Inflammatory macrophage treated with lipopolysaccharide for 1 hour (primary cell): ENCODE measurements at regions not wholly inside any gene's neighbourhood (a gene's known extent, or its start where the extent isn't known, plus 50 kb on each side); places are given as distances from the start of the nearest gene placed in this dataset.

Source experiments
- DNase-seq, 2 donors: peaks; one replicate each; pipeline ENCODE4 v3.0.0-alpha.2; 2020 to 2022

GRCh38 chr1:112040891-112041740 is 51.6 kb upstream of the KCND3 start:
- DNase-seq, result no peak

- no peak for DNase-seq
Measured at GRCh38 chr1:112043901-112044300, 54.4 kb upstream of the KCND3 start.

DNA sequence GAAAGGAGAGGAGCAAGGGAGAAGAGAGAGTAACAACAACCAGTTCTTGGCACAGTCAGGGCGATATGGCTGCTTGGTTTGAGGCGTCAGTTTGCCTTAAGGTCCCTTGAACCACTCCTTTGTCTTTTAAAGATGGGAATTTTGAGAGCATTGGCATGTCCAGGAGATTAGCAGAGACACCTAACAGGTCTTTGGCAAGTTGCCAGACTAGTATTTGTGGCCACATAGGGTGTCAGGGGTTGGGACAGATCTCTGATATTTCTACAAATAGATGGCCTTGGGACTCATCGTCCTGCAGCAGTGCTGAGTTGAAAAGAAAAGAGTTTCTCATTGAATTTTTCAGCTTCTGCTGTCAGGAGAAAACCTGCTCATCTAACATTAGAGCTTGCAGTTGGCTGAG is 55.3 kb upstream of the KCND3 start:
- DNase-seq, result no peak

DNA sequence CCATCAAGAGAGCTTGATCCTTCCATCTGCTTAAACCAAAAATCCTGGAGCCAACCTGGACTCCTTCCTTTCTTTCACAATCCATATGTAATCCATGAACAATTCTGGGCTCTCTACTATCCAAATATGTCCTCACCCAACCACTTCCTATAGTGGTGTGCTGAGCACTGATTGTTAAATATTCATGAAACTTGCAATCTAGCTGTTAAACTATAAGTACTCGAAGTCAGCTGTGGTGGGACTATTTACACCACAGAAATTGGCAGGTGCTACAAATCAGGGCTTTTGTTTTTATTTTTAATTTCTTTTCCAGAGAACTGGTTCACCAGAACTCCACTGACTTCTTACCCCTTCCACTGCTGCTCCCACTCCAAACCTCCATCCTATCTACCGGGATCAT is 57.2 kb upstream of the KCND3 start:
- no peak for DNase-seq

- DNase-seq, result no peak
Measured at GRCh38 chr1:112048421-112048820, 59.0 kb upstream of the KCND3 start.

GRCh38 chr1:112054510-112054909 is 65.0 kb upstream of the KCND3 start:
- no peak for DNase-seq

DNA sequence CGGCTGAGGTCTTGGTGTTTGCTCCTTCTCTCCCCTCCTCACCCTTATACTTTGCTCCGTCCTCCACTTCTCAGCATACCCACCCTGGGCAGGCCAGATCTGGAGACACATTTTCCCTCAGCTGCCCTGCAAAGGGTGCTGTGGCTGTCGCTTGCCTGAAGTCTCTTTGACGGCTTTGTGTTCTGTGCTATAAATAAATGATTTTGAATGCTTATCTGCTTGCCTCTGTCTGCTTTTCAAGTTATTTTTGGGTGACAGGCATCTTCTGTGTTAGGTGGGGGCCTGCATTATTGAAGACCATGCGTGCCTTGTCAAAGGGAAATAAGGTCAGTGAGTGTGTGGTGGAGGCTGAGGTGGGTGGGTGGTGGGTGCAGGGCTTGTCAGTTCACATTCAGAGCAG is 66.9 kb upstream of the KCND3 start:
- DNase-seq, result no peak

GRCh38 chr1:112057736-112058135 is 68.3 kb upstream of the KCND3 start:
- DNase-seq, result no peak

DNA sequence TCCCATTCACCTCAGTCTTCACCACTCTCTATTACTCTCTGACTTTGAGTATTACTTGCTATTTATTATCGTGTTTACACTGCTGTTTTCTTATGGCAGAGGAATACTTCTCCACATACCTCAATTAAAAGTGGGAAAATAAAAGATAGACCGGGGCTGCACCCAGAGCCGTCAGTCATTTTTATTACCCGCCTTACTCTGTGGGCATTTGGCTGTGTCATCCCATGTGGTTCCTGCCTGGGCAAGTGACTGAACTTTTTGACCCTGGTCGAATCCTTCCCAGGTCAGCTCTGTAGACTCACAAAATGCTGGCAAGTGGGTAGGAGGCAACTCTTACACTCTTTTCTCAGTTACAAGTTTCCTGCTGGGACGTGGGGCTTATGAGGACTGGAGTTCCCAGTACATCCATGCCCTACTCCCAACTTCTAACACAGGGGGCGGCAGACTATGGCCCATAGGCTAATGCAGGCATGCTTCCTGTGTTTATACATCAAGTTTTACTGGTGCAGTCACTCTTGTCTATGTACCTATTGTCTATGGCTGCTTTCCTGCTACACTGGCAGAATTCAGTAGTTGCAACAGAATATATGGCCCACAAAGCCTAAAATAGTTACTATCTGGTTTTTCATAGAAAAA is 69.5 kb upstream of the KCND3 start:
- no peak for DNase-seq

- DNase-seq, result no peak
Measured at GRCh38 chr1:112059679-112060078, 70.2 kb upstream of the KCND3 start.

- no peak for DNase-seq
Measured at GRCh38 chr1:112060261-112060660, 70.8 kb upstream of the KCND3 start.

GRCh38 chr1:112061056-112061455 is 71.6 kb upstream of the KCND3 start:
- DNase-seq, result no peak

- no peak for DNase-seq
Measured at GRCh38 chr1:112061901-112062320, 72.4 kb upstream of the KCND3 start.

GRCh38 chr1:112063781-112064728 is 74.6 kb upstream of the KCND3 start:
- DNase-seq, result no peak

DNA sequence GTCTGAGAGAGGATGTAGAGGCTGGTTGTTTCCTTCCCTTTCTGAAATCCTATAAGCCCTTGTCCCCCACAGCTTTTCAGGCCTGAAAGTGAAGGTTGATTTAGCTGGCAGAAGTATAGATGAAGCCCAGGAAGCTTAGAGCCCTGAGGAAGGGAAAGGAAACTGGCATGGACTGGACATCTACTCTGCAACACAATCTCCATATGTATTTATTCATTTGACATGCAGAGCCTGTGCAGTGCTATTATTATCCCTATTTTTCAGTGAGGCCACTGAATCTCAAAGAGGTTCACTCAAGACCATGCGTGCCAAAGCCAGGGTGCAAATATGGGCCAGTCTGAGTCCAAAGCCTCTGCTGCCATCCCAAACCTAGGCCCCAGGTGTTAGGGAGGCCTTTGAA is 78.5 kb upstream of the KCND3 start:
- DNase-seq, result no peak

GRCh38 chr1:112070677-112071076 is 81.2 kb upstream of the KCND3 start:
- DNase-seq, result no peak

GRCh38 chr1:112074711-112075110 is 85.2 kb upstream of the KCND3 start:
- no peak for DNase-seq

- DNase-seq, result no peak
Measured at GRCh38 chr1:112075566-112075965, 86.1 kb upstream of the KCND3 start.

DNA sequence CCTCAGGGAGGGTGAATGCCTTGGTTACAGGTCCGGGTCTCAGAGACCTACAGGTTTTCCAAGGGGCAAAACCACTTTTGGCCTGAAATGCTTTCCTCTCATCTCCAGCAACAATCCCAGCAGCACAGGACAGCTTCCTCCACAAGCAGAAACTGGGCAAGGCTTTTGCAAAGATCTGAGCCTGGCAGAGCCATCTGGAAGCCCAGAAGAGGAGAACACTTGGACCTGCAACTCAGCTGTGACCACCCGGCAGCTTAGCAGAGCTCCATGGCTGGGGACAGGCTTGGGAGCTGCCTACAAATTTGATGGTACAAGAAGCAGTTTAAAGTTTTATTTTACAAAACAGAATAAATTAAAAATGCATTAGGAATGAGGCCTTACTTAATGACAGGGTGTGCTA is 90.0 kb upstream of the KCND3 start:
- no peak for DNase-seq

DNA sequence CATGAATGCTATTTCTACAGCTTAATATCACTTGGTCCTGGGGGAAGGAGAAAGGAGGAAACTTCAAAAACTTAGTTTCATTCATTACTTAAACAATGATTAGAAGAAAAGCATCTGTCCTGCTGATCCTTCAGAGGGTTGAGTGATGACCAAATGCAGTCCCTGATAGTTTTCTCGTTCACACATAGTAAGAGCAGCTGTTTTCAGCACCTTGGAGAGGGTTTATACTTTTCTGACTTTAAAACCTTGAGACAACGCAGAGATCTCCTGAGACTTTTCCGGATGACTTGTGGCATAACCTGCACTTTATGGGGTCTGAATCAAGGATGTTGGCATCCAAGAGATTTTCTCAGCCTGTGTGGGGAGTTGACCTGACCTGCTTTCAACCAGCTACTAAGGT is 94.0 kb upstream of the KCND3 start:
- DNase-seq, result no peak

DNA sequence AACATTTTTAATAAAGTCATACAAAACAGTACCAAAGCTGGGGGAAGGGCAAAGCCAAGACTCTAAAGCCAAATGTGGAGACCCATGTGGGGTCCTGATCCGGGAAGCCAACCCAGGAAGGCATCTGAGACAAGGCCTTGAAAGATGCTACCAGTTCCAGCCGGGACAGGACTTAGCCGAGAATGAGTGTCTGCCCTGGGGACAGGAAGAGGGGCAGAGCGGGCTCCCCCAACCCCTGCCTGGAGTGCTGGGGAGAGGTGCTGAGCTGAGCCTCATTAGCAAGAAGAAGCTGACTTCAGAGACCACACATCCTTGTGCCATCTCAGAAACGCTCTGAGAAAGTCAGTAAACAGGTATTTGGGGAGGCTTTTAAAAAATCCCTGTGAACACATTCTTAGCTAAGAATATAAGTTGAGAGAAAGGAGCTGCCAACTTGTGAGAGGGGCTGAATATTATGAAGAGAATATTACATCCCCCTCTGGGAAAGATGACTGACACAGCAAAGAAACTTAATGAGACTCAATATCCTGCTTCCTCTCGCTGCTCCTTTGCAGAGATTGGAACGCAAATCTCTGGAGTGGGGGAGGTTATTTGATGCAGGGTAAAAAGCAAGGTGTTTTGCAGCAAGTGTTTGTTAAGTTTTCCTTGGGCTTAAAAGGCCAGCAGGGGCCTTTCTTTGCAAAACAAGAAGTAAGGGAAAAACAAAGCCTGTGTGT is 103.3 kb upstream of the KCND3 start:
- no peak for DNase-seq

DNA sequence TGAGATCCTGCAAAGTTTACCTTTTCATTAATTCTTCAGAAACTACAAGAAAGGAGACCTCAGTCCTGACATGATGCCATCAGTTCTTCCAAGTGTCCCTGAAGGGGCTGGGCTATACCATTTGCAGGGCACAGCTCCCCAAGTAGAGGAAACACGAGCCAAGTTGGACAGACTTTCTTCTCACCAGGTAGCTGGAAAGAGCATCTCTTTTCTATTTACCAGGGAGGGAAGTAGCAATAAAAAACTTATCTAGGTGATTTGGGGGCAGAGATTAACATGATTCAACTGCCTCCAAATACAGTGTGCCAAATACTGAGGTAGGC is 103.9 kb upstream of the KCND3 start:
- no peak for DNase-seq

DNA sequence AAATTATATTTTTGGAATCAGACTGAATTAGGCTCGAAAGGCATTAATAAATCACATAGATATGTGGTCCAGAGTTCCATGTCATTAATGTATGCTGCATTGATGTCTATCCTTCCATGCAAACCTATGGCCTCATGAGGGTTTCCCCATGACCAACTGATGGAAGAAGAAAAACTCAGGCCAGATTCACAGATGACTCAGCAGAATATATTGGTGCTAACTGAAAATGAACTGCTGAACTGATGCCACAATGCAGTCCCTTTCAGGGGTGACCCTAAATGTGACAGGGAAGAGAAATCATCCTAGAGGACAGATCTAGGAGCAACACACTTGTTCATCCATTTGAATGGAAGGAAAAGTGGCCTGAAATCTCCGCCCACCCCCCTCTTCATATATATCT is 110.5 kb upstream of the KCND3 start:
- DNase-seq, result no peak
